Chondrocyte (in vitro differentiated cells): ENCODE measurements at regions not wholly inside any gene's neighbourhood (a gene's known extent, or its start where the extent isn't known, plus 50 kb on each side); places are given as distances from the start of the nearest gene placed in this dataset.

Experiments used
- DNase-seq: peaks from one replicate; pipeline ENCODE4 v3.0.0; 2021; ENCODE audit warnings: mixed read lengths, low spot score
- H3K27ac Mint-ChIP-seq: one replicate; pipeline ENCODE4 v1.8.0; 2021; ENCODE audit warnings: mild to moderate bottlenecking, moderate library complexity, mixed read lengths; ENCODE audit not compliant: unreplicated experiment
- H3K27me3 Mint-ChIP-seq: 2 replicates; pipeline ENCODE4 v1.8.0; 2021; ENCODE audit warnings: low read depth, mixed read lengths
- H3K36me3 Mint-ChIP-seq: 2 replicates; pipeline ENCODE4 v1.8.0; 2021; ENCODE audit warnings: low read depth, mixed read lengths
- H3K4me1 Mint-ChIP-seq: 2 replicates; pipeline ENCODE4 v1.8.0; 2021; ENCODE audit warnings: low read depth, mild to moderate bottlenecking, mixed read lengths
- H3K4me3 Mint-ChIP-seq: one replicate; pipeline ENCODE4 v1.8.0; 2021; ENCODE audit warnings: mild to moderate bottlenecking, moderate library complexity, mixed read lengths; ENCODE audit not compliant: unreplicated experiment
- H3K9me3 Mint-ChIP-seq: 2 replicates; pipeline ENCODE4 v1.8.0; 2021; ENCODE audit warnings: low read depth, mixed read lengths
- TF ChIP-seq, protein P1 (sequence below): fragments of 200-600 bp; sonication (generic); IDR thresholded peaks from 2 replicates; pipeline ENCODE4 v1.5.0; 2021; ENCODE audit warnings: antibody characterized with exemption, mild to moderate bottlenecking, moderate library complexity

DNA sequence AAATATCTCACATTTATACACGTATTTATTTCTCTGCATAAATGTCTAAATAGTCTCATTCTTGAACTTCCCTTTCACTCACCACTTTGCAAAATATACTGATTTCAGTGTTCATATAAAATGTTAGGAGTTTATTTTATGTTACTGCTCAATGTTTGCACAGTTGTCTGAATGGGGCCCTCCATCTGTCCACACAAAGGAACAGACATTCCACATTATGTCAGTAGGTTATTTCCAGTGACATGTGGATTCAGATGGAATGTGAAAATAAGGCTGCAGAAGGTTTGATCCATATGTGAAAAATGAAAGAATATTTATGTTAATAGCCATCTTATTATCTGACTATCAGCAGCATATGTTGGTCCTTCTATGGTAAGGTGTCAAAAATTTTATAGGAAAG is 994.4 kb upstream of the SEL1L start:
- Mint-ChIP-seq H3K27ac (no peak overlapping the region), H3K36me3 (no peaks in the 10 kb centered on the region), H3K9me3 (peaks cover 2% of the 10 kb centered on the region), H3K4me1 (no peaks in the 10 kb centered on the region), H3K4me3 (no peak overlapping the region), H3K27me3 (peaks cover 1% of the 10 kb centered on the region)
- no peak for DNase-seq
- TF ChIP-seq, protein P1, sequence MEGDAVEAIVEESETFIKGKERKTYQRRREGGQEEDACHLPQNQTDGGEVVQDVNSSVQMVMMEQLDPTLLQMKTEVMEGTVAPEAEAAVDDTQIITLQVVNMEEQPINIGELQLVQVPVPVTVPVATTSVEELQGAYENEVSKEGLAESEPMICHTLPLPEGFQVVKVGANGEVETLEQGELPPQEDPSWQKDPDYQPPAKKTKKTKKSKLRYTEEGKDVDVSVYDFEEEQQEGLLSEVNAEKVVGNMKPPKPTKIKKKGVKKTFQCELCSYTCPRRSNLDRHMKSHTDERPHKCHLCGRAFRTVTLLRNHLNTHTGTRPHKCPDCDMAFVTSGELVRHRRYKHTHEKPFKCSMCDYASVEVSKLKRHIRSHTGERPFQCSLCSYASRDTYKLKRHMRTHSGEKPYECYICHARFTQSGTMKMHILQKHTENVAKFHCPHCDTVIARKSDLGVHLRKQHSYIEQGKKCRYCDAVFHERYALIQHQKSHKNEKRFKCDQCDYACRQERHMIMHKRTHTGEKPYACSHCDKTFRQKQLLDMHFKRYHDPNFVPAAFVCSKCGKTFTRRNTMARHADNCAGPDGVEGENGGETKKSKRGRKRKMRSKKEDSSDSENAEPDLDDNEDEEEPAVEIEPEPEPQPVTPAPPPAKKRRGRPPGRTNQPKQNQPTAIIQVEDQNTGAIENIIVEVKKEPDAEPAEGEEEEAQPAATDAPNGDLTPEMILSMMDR: no peak

GRCh38 chr14:82533351-82533750 is 999.7 kb upstream of the SEL1L start:
- TF ChIP-seq, protein P1: no peak
- DNase-seq: no peak
- H3K4me3 Mint-ChIP-seq: no peak overlapping the region
- peaks cover 1% of the 10 kb centered on the region for H3K27me3 Mint-ChIP-seq
- H3K27ac Mint-ChIP-seq: no peak overlapping the region
- H3K36me3 Mint-ChIP-seq: no peaks in the 10 kb centered on the region
- H3K4me1 Mint-ChIP-seq: no peaks in the 10 kb centered on the region
- no peaks in the 10 kb centered on the region for H3K9me3 Mint-ChIP-seq

DNA sequence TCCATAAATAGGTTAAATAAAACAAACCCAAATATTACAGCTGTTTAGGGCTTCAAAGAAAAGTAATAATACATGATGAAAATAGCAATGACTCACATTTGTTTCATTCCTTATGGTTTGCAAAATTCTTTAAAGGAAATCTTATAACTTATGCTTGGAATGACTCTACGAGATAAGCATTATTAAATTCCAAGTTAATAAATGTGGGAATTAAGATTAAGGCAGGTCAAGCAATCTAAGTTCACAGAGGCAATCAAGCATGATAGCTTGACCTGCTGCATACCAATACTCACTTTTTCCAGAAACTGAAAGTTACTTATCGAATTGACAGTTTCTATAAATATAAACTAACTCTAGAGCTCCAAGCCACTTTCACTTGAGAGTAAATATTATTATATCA is 1002.9 kb upstream of the SEL1L start:
- DNase-seq: no peak
- no peak overlapping the region for H3K27ac Mint-ChIP-seq
- H3K27me3 Mint-ChIP-seq: peaks cover 1% of the 10 kb centered on the region
- no peak overlapping the region for H3K4me3 Mint-ChIP-seq
- peaks cover 5% of the 10 kb centered on the region for H3K9me3 Mint-ChIP-seq
- H3K36me3 Mint-ChIP-seq: no peaks in the 10 kb centered on the region
- TF ChIP-seq, protein P1: no peak
- no peaks in the 10 kb centered on the region for H3K4me1 Mint-ChIP-seq

- Mint-ChIP-seq H3K36me3 (no peaks in the 10 kb centered on the region), H3K9me3 (peaks cover 16% of the 10 kb centered on the region), H3K4me1 (no peaks in the 10 kb centered on the region), H3K27me3 (no peaks in the 10 kb centered on the region), H3K4me3 (no peak overlapping the region), H3K27ac (no peak overlapping the region)
- TF ChIP-seq, protein P1: no peak
- DNase-seq: no peak
Measured at GRCh38 chr14:82537831-82538230, 1004.2 kb upstream of the SEL1L start.

- Mint-ChIP-seq H3K9me3 (peaks cover 16% of the 10 kb centered on the region), H3K27ac (no peak overlapping the region), H3K36me3 (no peaks in the 10 kb centered on the region), H3K27me3 (no peaks in the 10 kb centered on the region), H3K4me1 (no peaks in the 10 kb centered on the region), H3K4me3 (no peak overlapping the region)
- no peak for DNase-seq
- TF ChIP-seq, protein P1: no peak
Measured at GRCh38 chr14:82546401-82546800, 1012.7 kb upstream of the SEL1L start.
